ENCODE measurements at regions not wholly inside any gene's neighbourhood (a gene's known extent, or its start where the extent isn't known, plus 50 kb on each side); places are given as distances from the start of the nearest gene placed in this dataset.

DNA sequence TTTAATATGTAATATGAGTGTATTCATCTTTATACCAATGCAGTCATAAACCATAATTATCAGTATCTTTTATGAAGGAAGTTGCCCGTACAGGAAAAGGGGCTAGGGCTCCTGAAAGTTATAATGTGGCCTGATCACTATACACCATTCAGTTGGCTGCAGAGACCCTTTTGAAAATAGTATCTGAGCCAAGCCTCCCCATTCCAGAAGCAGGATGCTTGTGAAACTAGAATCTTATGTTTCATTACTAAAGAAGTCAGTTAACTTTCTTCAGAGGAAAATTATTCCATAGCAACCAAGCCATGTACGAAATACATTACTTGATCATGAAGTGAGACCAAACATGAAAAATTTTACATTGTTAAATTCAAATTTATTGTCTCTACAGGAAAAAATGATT lies 251.5 kb upstream of the TCF21 start:
- TF ChIP-seq, protein P1, sequence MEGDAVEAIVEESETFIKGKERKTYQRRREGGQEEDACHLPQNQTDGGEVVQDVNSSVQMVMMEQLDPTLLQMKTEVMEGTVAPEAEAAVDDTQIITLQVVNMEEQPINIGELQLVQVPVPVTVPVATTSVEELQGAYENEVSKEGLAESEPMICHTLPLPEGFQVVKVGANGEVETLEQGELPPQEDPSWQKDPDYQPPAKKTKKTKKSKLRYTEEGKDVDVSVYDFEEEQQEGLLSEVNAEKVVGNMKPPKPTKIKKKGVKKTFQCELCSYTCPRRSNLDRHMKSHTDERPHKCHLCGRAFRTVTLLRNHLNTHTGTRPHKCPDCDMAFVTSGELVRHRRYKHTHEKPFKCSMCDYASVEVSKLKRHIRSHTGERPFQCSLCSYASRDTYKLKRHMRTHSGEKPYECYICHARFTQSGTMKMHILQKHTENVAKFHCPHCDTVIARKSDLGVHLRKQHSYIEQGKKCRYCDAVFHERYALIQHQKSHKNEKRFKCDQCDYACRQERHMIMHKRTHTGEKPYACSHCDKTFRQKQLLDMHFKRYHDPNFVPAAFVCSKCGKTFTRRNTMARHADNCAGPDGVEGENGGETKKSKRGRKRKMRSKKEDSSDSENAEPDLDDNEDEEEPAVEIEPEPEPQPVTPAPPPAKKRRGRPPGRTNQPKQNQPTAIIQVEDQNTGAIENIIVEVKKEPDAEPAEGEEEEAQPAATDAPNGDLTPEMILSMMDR (IDR thresholded peaks at IDR 0.05; ENCODE audit: low read depth, low read length): no peak
- H3K4me3 ChIP-seq (ENCODE audit: low read depth, low read length): no peak overlapping the region

DNA sequence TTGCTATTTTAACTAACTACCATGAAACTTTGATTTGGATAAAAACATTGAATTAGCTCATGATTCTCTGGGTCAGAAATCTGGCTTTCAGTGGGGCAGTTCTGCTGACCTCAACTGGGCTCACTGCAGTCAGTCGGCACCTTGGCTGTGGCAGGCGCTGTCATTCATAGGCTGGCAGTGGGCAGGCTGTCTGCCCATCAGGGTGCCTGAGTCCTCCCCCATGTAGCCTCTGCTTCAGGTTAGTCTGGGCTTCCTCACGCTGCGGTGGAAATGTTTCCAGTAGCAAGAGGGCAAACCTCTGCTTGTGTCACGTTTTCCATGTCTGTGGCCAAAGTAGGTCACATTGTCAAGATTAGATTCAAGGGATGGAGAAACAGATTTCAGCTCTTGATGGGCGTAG lies 251.0 kb upstream of the TCF21 start:
- TF ChIP-seq, protein P1 (IDR thresholded peaks at IDR 0.05; ENCODE audit: low read depth, low read length): no peak
- no peak overlapping the region for H3K4me3 ChIP-seq (ENCODE audit: low read depth, low read length)

DNA sequence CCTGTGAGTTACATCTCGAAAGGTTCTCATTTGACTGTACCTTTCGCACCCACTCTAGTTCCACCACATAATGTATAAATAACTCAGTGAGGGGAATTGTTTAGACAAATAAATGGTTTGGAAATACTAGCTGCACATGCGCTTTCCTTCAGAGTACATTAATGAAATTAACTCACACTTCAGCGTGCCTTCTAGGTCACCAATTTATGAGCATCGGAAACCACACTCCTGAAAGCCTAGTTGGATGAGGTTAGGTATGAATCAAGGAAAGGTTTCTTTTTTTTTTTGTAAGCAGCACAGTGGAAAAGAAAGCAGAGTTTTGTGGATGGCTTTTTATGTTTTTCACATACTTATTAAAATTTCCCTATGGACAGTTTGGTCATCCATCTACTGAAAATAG lies 247.8 kb upstream of the TCF21 start:
- TF ChIP-seq, protein P1 (IDR thresholded peaks at IDR 0.05; ENCODE audit: low read depth, low read length): no peak
- H3K4me3 ChIP-seq (ENCODE audit: low read depth, low read length): no peak overlapping the region

DNA sequence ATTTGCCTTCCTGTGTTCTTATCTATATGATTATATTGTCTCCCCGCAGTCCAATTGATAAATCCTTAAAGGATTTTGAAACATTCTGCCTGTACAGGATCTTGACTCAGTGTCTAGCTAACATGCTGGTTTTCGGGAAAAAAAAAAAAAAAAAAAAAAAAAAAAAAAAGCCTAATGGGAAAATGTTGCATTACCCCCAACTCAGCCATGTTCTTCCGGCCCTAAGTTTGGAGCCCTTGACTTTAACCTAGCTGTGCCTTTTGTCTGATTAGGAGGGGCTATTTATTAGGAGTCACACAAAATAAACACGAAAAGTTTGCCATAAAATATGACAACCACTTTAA lies 244.4 kb upstream of the TCF21 start:
- TF ChIP-seq, protein P1 (IDR thresholded peaks at IDR 0.05; ENCODE audit: low read depth, low read length): no peak

DNA sequence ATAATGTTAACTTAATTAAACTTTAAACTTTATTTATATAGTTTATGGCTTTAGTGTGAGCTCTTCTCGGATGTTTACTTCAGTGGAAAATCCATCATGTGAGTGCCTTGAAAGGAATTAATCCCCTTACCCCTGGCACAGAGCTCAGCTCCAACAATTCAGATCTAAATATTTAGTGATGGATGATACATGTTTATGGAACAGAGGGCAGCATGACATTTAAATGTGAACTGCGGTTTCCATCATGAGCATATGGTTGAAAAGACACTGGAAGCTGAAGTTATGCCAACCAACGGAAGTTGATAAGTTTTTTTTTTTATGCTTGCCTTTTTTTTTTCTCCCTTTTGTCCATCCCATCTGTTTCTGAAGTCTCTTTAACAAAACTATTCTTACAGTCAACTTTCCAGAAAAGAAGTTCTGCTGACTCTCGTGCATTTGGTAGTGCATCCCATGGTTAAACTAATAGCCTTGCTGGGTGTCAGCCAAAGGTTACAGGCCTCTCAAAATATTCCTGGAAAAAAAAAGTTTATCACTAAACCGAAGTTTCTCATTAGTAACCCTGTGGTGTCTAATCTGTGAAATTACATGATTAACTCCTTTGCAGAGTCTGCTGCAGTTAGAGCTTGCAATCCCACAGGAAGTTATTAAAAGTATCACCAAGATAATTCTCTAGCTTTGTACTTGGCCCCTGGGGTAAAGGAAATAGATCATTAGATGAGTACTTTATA lies 243.9 kb upstream of the TCF21 start:
- H3K4me3 ChIP-seq (ENCODE audit: low read depth, low read length): no peak overlapping the region
- TF ChIP-seq, protein P1 (IDR thresholded peaks at IDR 0.05; ENCODE audit: low read depth, low read length): no peak

More for the DNA sequence above, 244.4 kb upstream of the TCF21 start:
- no peak overlapping the region for H3K4me3 ChIP-seq (ENCODE audit: low read depth, low read length)

DNA sequence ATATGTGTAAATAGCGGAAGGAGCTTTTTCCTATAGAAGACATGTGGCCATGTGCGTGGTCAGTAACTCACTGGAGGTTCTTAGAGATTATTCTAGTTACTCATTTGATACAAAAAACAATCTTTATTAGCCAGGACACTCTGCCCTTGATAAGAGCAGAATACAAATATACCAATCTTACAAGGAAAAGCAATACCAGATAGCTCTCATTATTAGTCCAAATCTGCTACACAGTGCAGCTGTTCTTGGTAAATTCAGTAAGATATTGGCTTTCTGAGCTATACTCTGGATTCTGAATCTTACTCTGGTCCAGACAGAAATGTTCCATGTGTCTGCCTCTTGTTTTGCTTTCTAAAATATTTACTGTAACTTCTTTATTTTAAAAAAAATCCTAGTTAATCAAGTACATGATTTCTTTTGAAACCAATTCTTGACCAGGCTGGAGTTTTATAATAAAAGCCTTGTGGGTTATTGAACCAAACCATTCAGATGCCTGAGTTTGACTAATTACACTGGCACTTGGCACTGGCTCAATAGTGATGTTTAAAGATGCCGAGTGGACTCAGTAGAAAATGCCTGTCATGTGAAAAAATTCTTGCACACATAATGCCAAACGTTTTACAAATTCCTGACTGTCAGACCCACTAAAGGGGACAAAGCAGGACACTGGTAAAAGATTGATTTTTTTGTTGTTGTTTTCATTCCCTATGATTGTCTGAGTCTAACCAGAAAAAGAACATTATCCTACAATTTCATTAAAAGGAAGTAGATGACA lies 242.8 kb upstream of the TCF21 start:
- TF ChIP-seq, protein P1 (IDR thresholded peaks at IDR 0.05; ENCODE audit: low read depth, low read length): no peak
- no peak overlapping the region for H3K4me3 ChIP-seq (ENCODE audit: low read depth, low read length)

DNA sequence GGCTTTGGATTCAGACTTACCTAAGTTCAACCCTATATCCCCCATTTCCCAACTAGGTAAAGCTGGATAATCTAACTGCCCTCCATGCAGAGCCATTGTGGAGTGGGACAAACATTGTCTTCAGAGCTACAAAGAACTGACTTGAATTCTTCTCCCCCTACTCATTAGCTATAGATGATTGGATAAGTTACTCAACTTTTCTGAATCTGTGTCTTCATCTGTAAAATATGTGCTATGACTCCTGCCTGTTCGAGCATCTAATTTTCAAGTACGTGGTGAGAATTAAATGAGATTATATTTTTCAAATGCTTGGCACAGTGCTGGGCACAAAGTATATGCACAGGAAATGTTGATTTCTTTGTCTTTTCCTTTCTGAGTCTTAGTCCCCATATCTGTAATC lies 240.3 kb upstream of the TCF21 start:
- TF ChIP-seq, protein P1 (IDR thresholded peaks at IDR 0.05; ENCODE audit: low read depth, low read length): no peak
- H3K4me3 ChIP-seq (ENCODE audit: low read depth, low read length): no peak overlapping the region

Data from WI38 (cell line).